Ishikawa (cell line): ENCODE measurements at regions not wholly inside any gene's neighbourhood (a gene's known extent, or its start where the extent isn't known, plus 50 kb on each side); places are given as distances from the start of the nearest gene placed in this dataset.

Experiments
- CREB1 ChIP-seq: IDR thresholded peaks from 2 replicates; pipeline ENCODE4 v1.6.1; 2012; ENCODE audit warnings: low read depth
- EP300 ChIP-seq: IDR thresholded peaks from 2 replicates; pipeline ENCODE4 v1.6.1; 2012; ENCODE audit warnings: borderline replicate concordance
- FOXM1 ChIP-seq: IDR thresholded peaks from 2 replicates; pipeline ENCODE4 v1.6.1; 2012; ENCODE audit warnings: low read depth, borderline replicate concordance
- NFIC ChIP-seq: IDR thresholded peaks from 2 replicates; pipeline ENCODE4 v1.6.1; 2012
- TAF1 ChIP-seq: IDR thresholded peaks from 2 replicates; pipeline ENCODE4 v1.6.1; 2012; ENCODE audit warnings: low read depth, mild to moderate bottlenecking
- USF1 ChIP-seq: IDR thresholded peaks from 2 replicates; pipeline ENCODE4 v1.6.1; 2012
- YY1 ChIP-seq: IDR thresholded peaks from 2 replicates; pipeline ENCODE4 v1.6.1; 2012; ENCODE audit warnings: low read depth

- TF ChIP-seq YY1 = no peak
- no peak for TF ChIP-seq NFIC
- TF ChIP-seq CREB1 = no peak
- no peak for TF ChIP-seq EP300
- no peak for TF ChIP-seq FOXM1
- no peak for TF ChIP-seq TAF1
- TF ChIP-seq USF1 = no peak
Observed at GRCh38 chr13:44718467-44718866, 142.3 kb upstream of the TSC22D1 start.
